ENCODE measurements at regions not wholly inside any gene's neighbourhood (a gene's known extent, or its start where the extent isn't known, plus 50 kb on each side); places are given as distances from the start of the nearest gene placed in this dataset.

- no peak for FAIRE-seq
- no peak for TF ChIP-seq ZNF652 (CRISPR knock-in tag; IDR thresholded peaks at IDR 0.05; ENCODE audit: borderline replicate concordance, low read depth)
- no peak for TF ChIP-seq RORA (CRISPR knock-in tag; IDR thresholded peaks at IDR 0.05)
- no peak for TF ChIP-seq RNF219 (CRISPR knock-in tag; IDR thresholded peaks at IDR 0.05)
- no peak for TF ChIP-seq SMYD3 (CRISPR knock-in tag; IDR thresholded peaks at IDR 0.05)
- TF ChIP-seq PLRG1 (conservative IDR thresholded peaks at IDR 0.05), result no peak
- no peak for TF ChIP-seq ZNF121 (CRISPR knock-in tag; IDR thresholded peaks at IDR 0.05)
- TF ChIP-seq ZNF20 (CRISPR knock-in tag; IDR thresholded peaks at IDR 0.05), result no peak
- no peak for TF ChIP-seq HIVEP1 (CRISPR knock-in tag; IDR thresholded peaks at IDR 0.05)
- no peak for TF ChIP-seq NFATC3 (CRISPR knock-in tag; IDR thresholded peaks at IDR 0.05)
- no peak for TF ChIP-seq E2F2 (CRISPR knock-in tag; IDR thresholded peaks at IDR 0.05; ENCODE audit: borderline replicate concordance)
- TF ChIP-seq KLF13 (CRISPR knock-in tag; IDR thresholded peaks at IDR 0.05), result no peak
- TF ChIP-seq MAX (IDR thresholded peaks at IDR 0.05), result no peak
- no peak for TF ChIP-seq ZBTB4 (CRISPR knock-in tag; IDR thresholded peaks at IDR 0.05; ENCODE audit: borderline replicate concordance)
- TF ChIP-seq MXI1 (IDR thresholded peaks at IDR 0.05; ENCODE audit: borderline replicate concordance, low read depth, low read length), result no peak
- no peak for TF ChIP-seq PRPF4 (IDR thresholded peaks at IDR 0.05; ENCODE audit: low read depth, low read length, poor library complexity, severe bottlenecking)
- no peak for TF ChIP-seq STAT6 (CRISPR knock-in tag; IDR thresholded peaks at IDR 0.05; ENCODE audit: borderline replicate concordance)
- no peak for TF ChIP-seq MTA3 (CRISPR knock-in tag; IDR thresholded peaks at IDR 0.05)
Measured at GRCh38 chr17:53570731-53571130, 252.0 kb upstream of the KIF2B start.

More at GRCh38 chr17:53570731-53571130, 252.0 kb upstream of the KIF2B start:
- ChIA-PET CTCF (ENCODE audit: low intra/inter-chr PET ratio, low total read pairs) (no interaction called here), POLR2A (no interaction called here)
- ATAC-seq (no peak), DNase-seq (ENCODE audit: low spot score) (no peak)
- Histone ChIP-seq H3K4me2 (ENCODE audit: low read depth, low read length) (no peak overlapping the region), H3K4me1 (ENCODE audit: insufficient read depth, low read length) (no peaks in the 10 kb centered on the region), H2AFZ (ENCODE audit: low read length) (no peak overlapping the region), H3K4me3 (replicated peaks in 1 of 3; ENCODE audit: insufficient read depth in 1 of 3, low read depth in 2 of 3, low read length in 3 of 3) (no peak overlapping the region), H3K9ac (ENCODE audit: insufficient read depth, low read depth, low read length) (no peak overlapping the region), H4K20me1 (ENCODE audit: insufficient read depth, low read length) (no peaks in the 10 kb centered on the region), H3K79me2 (ENCODE audit: insufficient read depth, low read length) (no peaks in the 10 kb centered on the region), H3K9me3 (ENCODE audit: low read length) (peaks cover 32% of the 10 kb centered on the region; the same call in 1 of the 2 replicates), H3K36me3 (replicated peaks in 1 of 2; ENCODE audit: control insufficient read depth in 1 of 2, insufficient read depth in 2 of 2, low read length in 2 of 2) (no peaks in the 10 kb centered on the region), H3K27me3 (ENCODE audit: control insufficient read depth in 1 of 2, insufficient read depth in 2 of 2, low read length in 2 of 2) (no peaks in the 10 kb centered on the region; a peak in 1 of 5 replicates), H3K27ac (ENCODE audit: extremely low read length, insufficient read depth, low read length) (no peak overlapping the region)
- in situ Hi-C loops (cut with HindIII; ENCODE audit: extremely low pct_ligation_motif_present, low pct_unique_long_range_greater_than_20kb) (loop anchor here (25.0 kb wide), 1 partner anchor 92 kb away; no protein-coding TSS in a partner anchor), intact Hi-C loops (cut with micrococcal nuclease; ENCODE audit: unreplicated experiment) (no loop called here)
- BruUV-seq (replicated peaks), result no TSS peak

Measured in HepG2 (cell line).